GM19468 (cell line): ENCODE measurements at regions not wholly inside any gene's neighbourhood (a gene's known extent, or its start where the extent isn't known, plus 50 kb on each side); places are given as distances from the start of the nearest gene placed in this dataset.
A peak's percentile ranks its signal among the peaks of the same experiment; 100 is the strongest.
"Not testable (repeated sequence)": the region's sequence is repeated elsewhere in the genome, so short reads cannot be mapped to it uniquely, and the experiment has no call there.

Experiments used
- ATAC-seq: cut with Tn5 transposase; IDR thresholded peaks from one replicate; pipeline ENCODE4 v1.9.1; 2021; ENCODE audit warnings: mild to moderate bottlenecking, moderate library complexity, moderate number of reproducible peaks; ENCODE audit not compliant: unreplicated experiment; ENCODE audit errors: extremely low read depth

DNA sequence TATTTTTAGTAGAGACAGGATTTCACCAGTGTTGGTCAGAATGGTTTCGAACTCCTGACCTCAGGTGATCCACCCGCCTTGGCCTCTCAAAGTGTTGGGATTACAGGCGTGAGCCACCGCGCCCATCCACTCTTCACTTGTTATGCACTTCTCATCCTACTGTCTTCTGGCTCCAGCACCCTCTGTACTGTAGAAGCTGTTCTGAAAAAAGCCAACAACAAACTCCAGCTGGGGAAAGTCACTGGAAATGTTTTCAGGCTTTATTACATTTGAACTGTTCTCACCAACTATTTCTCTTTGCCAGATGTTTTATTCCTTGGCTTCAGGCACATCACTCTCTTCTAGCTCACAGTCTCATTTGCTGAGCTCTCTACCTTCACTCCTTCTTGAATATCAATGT is 122.5 kb upstream of the EGR2 start:
- no peak for ATAC-seq

GRCh38 chr10:62937674-62938073 is 121.5 kb upstream of the EGR2 start:
- no peak for ATAC-seq

DNA sequence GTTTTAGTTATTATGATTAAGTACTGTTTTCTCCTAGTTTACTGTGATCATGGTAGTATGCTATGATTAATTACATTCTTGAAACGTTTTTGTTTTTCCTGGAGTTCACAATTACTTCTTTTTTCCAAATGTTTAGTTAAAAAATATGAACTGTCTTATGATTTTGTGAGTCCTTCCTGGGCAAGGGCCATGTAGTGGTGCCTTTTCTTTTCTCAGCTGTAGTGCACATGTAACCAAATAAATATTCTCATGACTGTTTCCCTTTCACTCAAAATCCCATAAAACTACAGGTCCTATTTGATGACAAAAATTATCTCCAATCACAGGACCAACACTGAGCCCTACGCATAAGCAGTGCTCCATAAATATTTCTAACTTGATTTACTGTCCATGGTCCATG is 118.9 kb upstream of the EGR2 start:
- no peak for ATAC-seq

- ATAC-seq, result no peak
Measured at GRCh38 chr10:62934258-62934657, 118.1 kb upstream of the EGR2 start.

DNA sequence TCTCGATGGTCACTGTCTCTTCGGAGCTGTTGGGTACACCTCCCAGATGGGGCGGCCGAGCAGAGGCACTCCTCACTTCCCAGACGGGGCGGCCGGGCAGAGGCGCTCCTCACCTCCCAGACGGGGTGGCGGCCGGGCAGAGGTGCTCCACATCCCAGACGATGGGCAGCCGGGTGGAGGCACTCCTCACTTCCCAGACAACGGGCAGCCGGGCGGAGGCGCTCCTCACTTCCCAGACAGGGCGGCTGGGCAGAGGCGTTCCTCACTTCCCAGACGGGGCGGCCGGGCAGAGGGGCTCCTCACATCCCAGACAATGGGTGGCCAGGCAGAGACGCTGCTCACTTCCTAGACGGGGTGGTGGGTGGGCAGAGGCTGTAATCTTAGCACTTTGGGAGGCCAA is 112.6 kb upstream of the EGR2 start:
- not testable (repeated sequence) for ATAC-seq

DNA sequence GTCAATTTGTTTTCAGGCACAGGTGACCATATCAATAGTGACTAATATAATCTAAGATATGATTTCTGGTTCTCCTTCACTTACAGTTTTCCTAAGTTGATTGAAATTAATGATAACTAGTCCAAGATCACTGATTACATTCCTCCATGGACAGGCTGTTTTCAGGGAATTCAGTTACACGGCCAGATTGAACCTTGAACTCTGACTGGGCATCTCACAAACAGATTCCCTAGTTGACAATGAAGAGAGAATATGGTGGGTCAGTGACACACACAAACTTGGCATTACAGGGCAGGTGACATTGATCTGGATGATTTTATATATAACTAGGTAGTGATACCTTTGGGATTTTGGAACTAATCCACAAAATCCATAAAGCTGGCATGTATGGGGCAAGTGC is 110.2 kb upstream of the EGR2 start:
- ATAC-seq, result no peak

DNA sequence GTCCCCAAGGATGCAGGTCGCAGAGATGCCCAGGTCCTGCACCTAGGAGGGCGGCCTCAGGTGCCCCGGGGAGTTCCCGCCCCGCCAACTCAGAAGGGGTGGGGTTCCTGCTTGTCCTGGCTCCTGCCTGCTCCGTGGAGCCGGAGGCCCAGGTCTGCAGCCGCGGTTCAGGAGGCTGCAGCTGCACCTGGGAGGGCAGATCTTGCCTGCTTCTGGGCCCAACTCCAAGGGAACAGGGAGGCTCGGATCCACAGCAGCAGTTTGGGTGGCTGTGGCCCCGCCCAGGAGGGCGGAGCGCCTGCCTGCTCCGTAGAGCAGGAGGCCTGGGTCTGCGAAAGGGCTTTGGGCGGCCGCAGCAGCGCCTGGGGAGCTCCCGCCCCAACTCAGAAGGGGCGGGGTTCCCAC is 108.2 kb upstream of the EGR2 start:
- no peak for ATAC-seq

- no peak for ATAC-seq
Measured at GRCh38 chr10:62919776-62920175, 103.6 kb upstream of the EGR2 start.

DNA sequence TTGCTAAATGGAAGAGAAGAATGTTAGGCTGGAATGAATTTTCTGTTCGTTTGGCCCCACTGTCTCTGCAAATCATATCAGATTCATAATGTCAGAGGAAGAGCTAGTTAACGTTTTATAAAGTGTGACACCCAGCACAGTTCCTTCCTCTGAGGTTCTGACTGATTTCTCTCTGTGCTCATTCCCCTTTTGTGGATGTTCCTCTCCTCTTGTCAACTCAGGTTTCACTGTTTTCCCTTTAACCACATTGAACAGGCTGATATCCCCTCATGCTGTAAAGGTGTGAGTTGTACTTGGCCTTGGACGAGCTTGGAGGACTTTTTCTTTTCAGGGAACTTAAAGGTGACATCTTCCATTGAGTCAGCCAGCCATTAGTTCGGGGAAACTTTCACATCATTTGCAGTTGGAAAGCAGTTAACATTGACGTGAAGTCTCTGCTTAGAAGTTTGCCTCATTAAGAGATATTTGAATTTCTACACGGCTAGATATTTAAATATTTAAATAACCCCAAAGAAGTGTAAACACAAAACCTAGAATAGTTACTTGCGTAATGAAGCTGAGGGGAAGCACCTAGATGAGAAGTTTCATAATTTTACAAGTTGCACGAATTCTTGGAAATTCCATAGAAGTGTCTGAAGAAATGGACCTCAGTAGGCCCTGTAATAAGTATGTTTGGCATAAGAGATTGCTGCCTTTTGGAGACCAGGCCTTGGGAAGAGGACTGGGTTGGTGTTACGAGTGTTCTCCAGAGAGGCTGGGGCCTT is 101.5 kb upstream of the EGR2 start:
- ATAC-seq, result no peak

GRCh38 chr10:62916141-62916603 is 100.0 kb upstream of the EGR2 start:
- no peak for ATAC-seq

- no peak for ATAC-seq
Measured at GRCh38 chr10:62915158-62915557, 99.0 kb upstream of the EGR2 start.

DNA sequence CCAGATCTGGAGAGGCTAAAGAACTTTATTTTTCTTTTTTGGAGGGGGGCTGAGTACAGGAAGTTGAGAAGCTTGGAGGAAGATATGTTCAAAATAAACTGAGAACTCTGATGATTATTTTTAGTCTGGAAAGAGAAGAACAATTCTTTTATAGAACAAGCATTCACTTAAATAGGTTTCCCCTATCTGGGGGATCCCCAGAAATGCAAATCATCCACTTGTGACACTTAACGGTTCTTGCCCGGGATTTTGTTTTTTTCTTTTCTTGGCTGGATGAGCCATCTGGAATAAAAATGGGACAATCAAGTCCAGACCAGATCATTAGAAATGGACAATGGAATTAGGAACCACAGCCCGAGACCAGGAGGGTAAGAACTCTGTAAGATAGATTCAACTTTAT is 95.9 kb upstream of the EGR2 start:
- ATAC-seq, result no peak

DNA sequence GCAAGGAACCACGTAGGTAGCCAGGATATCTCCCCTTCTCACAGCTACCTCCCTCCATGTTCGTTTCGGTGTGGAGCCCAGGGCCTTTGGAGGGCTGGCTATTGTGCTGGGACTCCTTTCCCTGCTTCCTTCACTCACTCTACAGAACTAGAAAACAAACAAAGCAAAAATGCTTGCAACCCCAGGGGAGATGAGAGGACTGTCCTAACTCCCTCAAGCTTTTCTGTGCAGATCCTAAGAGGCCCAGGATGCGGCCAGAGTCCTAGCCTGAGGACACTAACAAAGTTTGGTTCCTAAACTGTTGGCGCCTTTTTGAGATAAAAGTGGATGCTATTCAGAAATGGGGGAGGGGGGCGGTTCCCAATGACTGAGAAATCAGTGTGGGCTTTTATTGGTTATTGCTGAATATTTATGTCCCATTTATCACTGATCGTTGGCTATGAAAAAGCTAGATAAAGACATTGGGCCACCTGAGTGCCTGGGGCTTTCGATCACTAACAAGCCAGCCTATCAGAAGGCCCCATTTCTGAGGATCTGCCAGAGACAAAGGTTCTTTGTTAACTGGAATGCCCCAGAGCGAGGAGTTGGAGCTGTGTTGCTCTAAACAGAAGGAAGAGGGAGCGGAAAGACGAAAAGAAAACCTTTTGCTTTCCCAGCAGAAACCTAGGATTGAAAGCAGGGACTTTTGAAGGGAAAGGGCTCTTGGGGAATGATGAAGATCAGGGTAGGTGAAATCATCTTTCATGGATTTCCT is 95.2 kb upstream of the EGR2 start:
- no peak for ATAC-seq

GRCh38 chr10:62907470-62908212 is 91.5 kb upstream of the EGR2 start:
- ATAC-seq, result peak; percentile 35

- ATAC-seq, result no peak
Measured at GRCh38 chr10:62904281-62904875, 88.2 kb upstream of the EGR2 start.

- no peak for ATAC-seq
Measured at GRCh38 chr10:62903828-62904227, 87.7 kb upstream of the EGR2 start.

DNA sequence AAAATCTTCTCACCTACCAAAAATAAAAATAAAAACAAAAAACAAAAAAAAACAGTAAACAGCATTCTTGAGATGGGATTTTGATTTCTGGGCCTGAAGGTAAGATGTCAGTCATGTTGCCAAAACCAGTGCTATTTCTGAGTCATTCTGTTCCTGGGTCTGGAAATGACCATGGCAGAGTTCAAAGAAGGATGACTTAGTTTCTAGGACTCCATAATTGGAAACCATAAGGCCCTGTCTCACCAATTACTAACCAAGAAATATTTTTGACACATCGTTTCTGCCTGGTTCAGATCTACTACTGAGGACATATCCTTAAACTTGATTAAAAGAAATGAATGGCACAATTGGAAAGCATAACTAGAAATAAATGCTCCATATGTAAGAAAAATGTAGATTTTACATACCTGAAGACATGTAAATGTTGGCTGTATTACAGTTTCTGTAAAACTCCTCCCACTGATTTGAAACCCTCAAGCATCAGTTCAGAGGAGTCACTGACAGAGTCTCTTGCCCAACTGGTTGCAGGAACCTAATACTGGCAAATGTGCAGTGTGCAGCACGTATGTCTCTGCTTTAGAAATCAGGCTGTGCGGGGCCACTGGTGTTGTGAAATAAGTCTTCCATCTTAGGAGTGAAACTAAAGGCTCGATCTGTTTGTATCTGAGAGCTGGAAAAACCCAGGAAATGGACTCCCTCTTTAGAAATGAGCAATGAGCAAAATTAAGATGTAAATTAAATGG is 84.8 kb upstream of the EGR2 start:
- no peak for ATAC-seq

DNA sequence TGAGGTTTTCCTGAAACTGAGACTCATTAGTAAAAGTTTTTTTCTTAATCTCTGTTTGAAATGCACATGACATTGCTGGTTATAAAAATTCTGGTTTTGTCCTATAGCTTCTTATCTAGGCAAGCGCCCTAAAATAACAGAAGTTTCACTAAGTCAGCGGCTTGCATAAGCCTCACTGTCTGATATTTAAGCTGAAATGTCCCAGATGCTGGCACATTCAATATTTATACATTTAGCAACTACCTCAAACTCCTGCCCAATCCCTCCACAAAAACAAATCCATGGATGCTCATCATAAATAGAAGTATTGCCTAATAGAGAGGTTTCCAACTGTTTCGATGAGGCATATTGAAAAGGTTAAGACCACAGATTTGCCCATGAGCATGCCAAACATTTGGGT is 83.1 kb upstream of the EGR2 start:
- no peak for ATAC-seq

DNA sequence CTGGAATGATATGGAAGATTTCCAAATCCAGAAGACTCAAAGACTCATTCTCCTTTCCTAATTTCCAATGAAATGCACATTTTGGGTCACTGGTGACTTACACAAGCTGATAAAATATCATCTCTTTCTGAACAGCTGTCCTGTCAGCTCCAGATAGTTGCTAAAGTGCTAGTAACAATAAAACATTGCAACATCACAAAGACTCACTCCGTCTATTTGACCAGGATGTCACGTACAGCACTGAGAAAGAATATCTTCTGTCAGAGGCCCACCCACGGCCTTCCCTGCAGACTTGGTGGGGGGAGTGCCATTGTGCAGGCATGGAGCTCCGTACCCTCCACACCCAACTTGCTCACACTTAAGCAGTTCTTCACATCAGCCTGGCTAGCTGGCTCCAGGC is 78.9 kb upstream of the EGR2 start:
- ATAC-seq, result no peak

DNA sequence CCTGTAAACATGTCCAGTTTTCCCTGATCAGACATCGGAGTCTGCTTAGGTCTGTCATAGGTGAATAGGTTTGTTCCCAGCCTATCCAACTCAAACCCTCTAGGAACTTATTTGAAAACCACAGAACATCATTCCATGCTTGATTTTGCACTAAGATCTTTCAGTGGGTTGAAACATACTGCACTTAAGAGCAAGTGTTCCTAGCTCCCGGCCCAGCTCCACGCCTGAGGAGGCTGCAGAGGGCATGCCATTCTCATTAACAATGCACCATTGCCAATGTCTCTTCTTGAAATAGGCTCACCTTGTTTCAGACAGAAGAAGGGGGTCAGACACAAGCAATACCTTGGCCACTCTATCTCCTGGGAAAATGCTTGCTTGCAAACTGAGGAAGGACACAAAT is 78.0 kb upstream of the EGR2 start:
- ATAC-seq, result no peak
